Fibroblast of lung (primary cell): ENCODE measurements at regions not wholly inside any gene's neighbourhood (a gene's known extent, or its start where the extent isn't known, plus 50 kb on each side); places are given as distances from the start of the nearest gene placed in this dataset.

Experiments used
- CTCF ChIP-seq, 2 donors: IDR thresholded peaks in 1 of 2; conservative IDR thresholded peaks in 1 of 2; 1 replicate in 1 of 2; 2 replicates in 1 of 2; pipeline ENCODE4 v1.5.1; 2011 to 2012; ENCODE audit warnings: low read length in 2 of 2, control low read depth in 1 of 2, inconsistent platforms in 1 of 2, low read depth in 1 of 2, mild to moderate bottlenecking in 1 of 2
- EZH2 ChIP-seq: IDR thresholded peaks from 2 replicates; pipeline ENCODE4 v1.5.1; 2012; ENCODE audit warnings: low read length, control low read depth, mild to moderate bottlenecking; ENCODE audit errors: missing control alignments

- TF ChIP-seq CTCF (conservative IDR thresholded peaks at IDR 0.05 in 1 of 2, IDR thresholded peaks at IDR 0.05 in 1 of 2; ENCODE audit: low read depth in 1 of 2, low read length in 2 of 2) = no peak
- no peak for TF ChIP-seq EZH2
Observed at GRCh38 chrX:46059316-46059715, 485.9 kb downstream of the ZNF674 start.
